Uterus (tissue), 3 donors: ENCODE measurements at regions not wholly inside any gene's neighbourhood (a gene's known extent, or its start where the extent isn't known, plus 50 kb on each side); places are given as distances from the start of the nearest gene placed in this dataset.

Source experiments
- DNase-seq, 2 donors: peaks; one replicate each; pipeline ENCODE4 v3.0.0-alpha.2; 2019 to 2020
- H3K27ac ChIP-seq, 2 donors: fragments of 200-600 bp; sonication (generic); 1 replicate in 1 of 2; 2 replicates in 1 of 2; pipeline ENCODE4 v1.5.1; 2016 to 2018
- H3K27me3 ChIP-seq, 2 donors: fragments of 200-600 bp; sonication (generic); one replicate each; pipeline ENCODE4 v1.5.1; 2018 to 2019; ENCODE audit warnings: control low read depth in 1 of 2
- H3K36me3 ChIP-seq, 2 donors: fragments of 200-600 bp; sonication (generic); one replicate each; pipeline ENCODE4 v1.5.1; 2019; ENCODE audit warnings: control low read depth in 1 of 2
- H3K4me1 ChIP-seq, 2 donors: fragments of 200-600 bp; sonication (generic); one replicate each; pipeline ENCODE4 v1.5.1; 2018 to 2019; ENCODE audit warnings: control low read depth in 1 of 2
- H3K4me3 ChIP-seq, 2 donors: fragments of 200-600 bp; sonication (generic); 1 replicate in 1 of 2; 2 replicates in 1 of 2; pipeline ENCODE4 v1.5.1; 2018 to 2019; ENCODE audit warnings: mild to moderate bottlenecking in 1 of 2
- H3K9me3 ChIP-seq, 2 donors: fragments of 200-600 bp; sonication (generic); one replicate each; pipeline ENCODE4 v1.5.1; 2019; ENCODE audit warnings: control low read depth in 1 of 2
- POLR2A ChIP-seq, 2 donors: fragments of 450-650 bp; IDR thresholded peaks; one replicate each; pipeline ENCODE4 v1.6.1; 2016; ENCODE audit warnings: antibody characterized with exemption in 2 of 2, mild to moderate bottlenecking in 1 of 2, moderate library complexity in 1 of 2
- intact Hi-C: fragments of 100-400 bp; cut with DNase I; formaldehyde crosslinking; loops from one replicate; pipeline ENCODE4 v1.15.1; 2023; ENCODE audit warnings: low total_unique reads
- TF ChIP-seq, protein P1 (sequence below), 4 experiments: fragments of 200-600 bp in 2 of 4; fragments of 450-650 bp in 2 of 4; sonication (generic) in 2 of 4; IDR thresholded peaks; one replicate each; pipeline ENCODE4 v1.5.1; 2016 to 2019; ENCODE audit warnings: antibody characterized with exemption in 4 of 4, mild to moderate bottlenecking in 2 of 4, moderate library complexity in 1 of 4
- donor health status: DM: yes; HTN: yes; CAD: no.

DNA sequence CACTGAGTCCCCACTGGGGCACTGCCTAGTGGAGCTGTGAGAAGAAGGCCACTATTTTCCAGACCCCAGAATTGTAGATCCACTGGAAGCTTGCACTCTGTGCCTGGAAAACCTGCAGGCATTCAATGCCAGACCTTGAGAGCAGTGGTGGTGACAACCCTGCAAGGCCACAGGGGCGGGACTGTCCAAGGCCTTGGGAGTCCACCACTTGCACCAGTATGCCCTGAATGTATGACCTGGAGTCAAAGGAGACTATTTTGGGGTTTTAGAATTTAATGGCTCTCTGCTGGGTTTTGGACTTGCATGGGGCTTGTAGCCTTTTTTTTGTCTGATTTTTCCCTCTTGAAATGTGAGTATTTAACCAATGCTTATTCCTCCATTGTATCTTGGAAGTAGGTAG, 145.8 kb downstream of the MSN start:
- intact Hi-C loops = no loop called here
- H3K36me3 ChIP-seq = no peaks in the 10 kb centered on the region
- no peaks in the 10 kb centered on the region for H3K27me3 ChIP-seq
- TF ChIP-seq POLR2A (IDR thresholded peaks at IDR 0.05) = no peak
- TF ChIP-seq, protein P1, sequence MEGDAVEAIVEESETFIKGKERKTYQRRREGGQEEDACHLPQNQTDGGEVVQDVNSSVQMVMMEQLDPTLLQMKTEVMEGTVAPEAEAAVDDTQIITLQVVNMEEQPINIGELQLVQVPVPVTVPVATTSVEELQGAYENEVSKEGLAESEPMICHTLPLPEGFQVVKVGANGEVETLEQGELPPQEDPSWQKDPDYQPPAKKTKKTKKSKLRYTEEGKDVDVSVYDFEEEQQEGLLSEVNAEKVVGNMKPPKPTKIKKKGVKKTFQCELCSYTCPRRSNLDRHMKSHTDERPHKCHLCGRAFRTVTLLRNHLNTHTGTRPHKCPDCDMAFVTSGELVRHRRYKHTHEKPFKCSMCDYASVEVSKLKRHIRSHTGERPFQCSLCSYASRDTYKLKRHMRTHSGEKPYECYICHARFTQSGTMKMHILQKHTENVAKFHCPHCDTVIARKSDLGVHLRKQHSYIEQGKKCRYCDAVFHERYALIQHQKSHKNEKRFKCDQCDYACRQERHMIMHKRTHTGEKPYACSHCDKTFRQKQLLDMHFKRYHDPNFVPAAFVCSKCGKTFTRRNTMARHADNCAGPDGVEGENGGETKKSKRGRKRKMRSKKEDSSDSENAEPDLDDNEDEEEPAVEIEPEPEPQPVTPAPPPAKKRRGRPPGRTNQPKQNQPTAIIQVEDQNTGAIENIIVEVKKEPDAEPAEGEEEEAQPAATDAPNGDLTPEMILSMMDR (IDR thresholded peaks at IDR 0.05) = no peak
- no peak overlapping the region for H3K27ac ChIP-seq
- H3K9me3 ChIP-seq = no peaks in the 10 kb centered on the region
- H3K4me3 ChIP-seq = no peak overlapping the region
- no peaks in the 10 kb centered on the region for H3K4me1 ChIP-seq
- no peak for DNase-seq

- Histone ChIP-seq H3K9me3 (no peaks in the 10 kb centered on the region), H3K4me3 (no peak overlapping the region), H3K27me3 (no peaks in the 10 kb centered on the region), H3K4me1 (no peaks in the 10 kb centered on the region), H3K36me3 (no peaks in the 10 kb centered on the region), H3K27ac (no peak overlapping the region)
- no peak for DNase-seq
- TF ChIP-seq, protein P1 (IDR thresholded peaks at IDR 0.05) = no peak
- TF ChIP-seq POLR2A (IDR thresholded peaks at IDR 0.05) = no peak
- intact Hi-C loops = no loop called here
These were observed 144.2 kb downstream of the MSN start for GRCh38 chrX:65811558-65812228.
